VCaP (cell line): ENCODE measurements at regions not wholly inside any gene's neighbourhood (a gene's known extent, or its start where the extent isn't known, plus 50 kb on each side); places are given as distances from the start of the nearest gene placed in this dataset.
A peak's percentile ranks its signal among the peaks of the same experiment; 100 is the strongest.

Experiments
- H3K27ac ChIP-seq: fragments of 450-650 bp; 2 replicates; pipeline ENCODE4 v1.5.1; 2017
- CTCF ChIP-seq: fragments of 450-650 bp; conservative IDR thresholded peaks from 2 replicates; pipeline ENCODE4 v1.5.1; 2017; ENCODE audit warnings: mild to moderate bottlenecking, moderate library complexity

GRCh38 chr2:212871597-212871996 is 279.8 kb downstream of the IKZF2 start:
- TF ChIP-seq CTCF: no peak
- no peak overlapping the region for H3K27ac ChIP-seq

- no peak for TF ChIP-seq CTCF
- H3K27ac ChIP-seq: no peak overlapping the region
These were observed 287.2 kb downstream of the IKZF2 start for GRCh38 chr2:212864186-212864585.

GRCh38 chr2:212863185-212863588 is 288.2 kb downstream of the IKZF2 start:
- H3K27ac ChIP-seq: no peak overlapping the region
- peak; percentile 62 for TF ChIP-seq CTCF

- TF ChIP-seq CTCF: no peak
- no peak overlapping the region for H3K27ac ChIP-seq
These were observed 292.9 kb downstream of the IKZF2 start for GRCh38 chr2:212858496-212858895.

GRCh38 chr2:212854771-212855170 is 296.6 kb downstream of the IKZF2 start:
- TF ChIP-seq CTCF: no peak
- no peak overlapping the region for H3K27ac ChIP-seq

- no peak for TF ChIP-seq CTCF
- no peak overlapping the region for H3K27ac ChIP-seq
These were observed 297.3 kb downstream of the IKZF2 start for GRCh38 chr2:212854116-212854515.

- no peak for TF ChIP-seq CTCF
- H3K27ac ChIP-seq: no peak overlapping the region
These were observed 305.5 kb downstream of the IKZF2 start for GRCh38 chr2:212845941-212846340.
